Spleen (tissue), 11 donors: ENCODE measurements at regions not wholly inside any gene's neighbourhood (a gene's known extent, or its start where the extent isn't known, plus 50 kb on each side); places are given as distances from the start of the nearest gene placed in this dataset.

Source experiments
- DNase-seq: peaks from one replicate; pipeline ENCODE4 v3.0.0-alpha.2; 2020
- H3K27ac ChIP-seq, 8 donors: fragments of 200-600 bp; sonication (generic) in 7 of 8; 1 replicate in 4 of 8; 2 replicates in 4 of 8; pipeline versions ENCODE4 v1.5.0 to v1.8.0; 2016 to 2021; ENCODE audit warnings: inconsistent platforms in 4 of 8, mild to moderate bottlenecking in 4 of 8, moderate library complexity in 1 of 8
- H3K27me3 ChIP-seq, 7 donors: fragments of 200-600 bp; sonication (generic) in 6 of 7; replicated peaks in 1 of 7; 1 replicate in 4 of 7; 2 replicates in 3 of 7; pipeline versions ENCODE4 v1.5.0 to v1.8.0; 2016 to 2021; ENCODE audit warnings: inconsistent platforms in 3 of 7, mild to moderate bottlenecking in 1 of 7
- H3K36me3 ChIP-seq, 6 donors: fragments of 200-600 bp; sonication (generic) in 5 of 6; 1 replicate in 4 of 6; 2 replicates in 2 of 6; pipeline versions ENCODE4 v1.5.0 to v1.8.0; 2016 to 2021; ENCODE audit warnings: inconsistent platforms in 2 of 6
- H3K4me1 ChIP-seq, 6 donors: fragments of 200-600 bp; sonication (generic) in 5 of 6; 1 replicate in 3 of 6; 2 replicates in 3 of 6; pipeline versions ENCODE4 v1.5.0 to v1.8.0; 2016 to 2021; ENCODE audit warnings: inconsistent platforms in 3 of 6
- H3K4me3 ChIP-seq, 8 donors: fragments of 200-600 bp; sonication (generic) in 7 of 8; 1 replicate in 4 of 8; 2 replicates in 4 of 8; pipeline versions ENCODE4 v1.5.0 to v1.8.0; 2016 to 2021; ENCODE audit warnings: inconsistent platforms in 4 of 8, mild to moderate bottlenecking in 4 of 8, moderate library complexity in 2 of 8
- H3K9me3 ChIP-seq, 8 donors: fragments of 200-600 bp; sonication (generic) in 7 of 8; 1 replicate in 4 of 8; 2 replicates in 4 of 8; pipeline versions ENCODE4 v1.5.0 to v1.8.0; 2016 to 2021; ENCODE audit warnings: inconsistent platforms in 4 of 8
- CTCF ChIP-seq, 11 experiments: fragments of 200-600 bp in 7 of 11; fragments of 450-650 bp in 4 of 11; sonication (generic) in 4 of 11; IDR thresholded peaks in 8 of 11; conservative IDR thresholded peaks in 3 of 11; 1 replicate in 7 of 11; 2 replicates in 4 of 11; pipeline versions ENCODE4 v1.4.0 to v1.8.0; 2016 to 2021; ENCODE audit warnings: antibody characterized with exemption in 11 of 11, inconsistent platforms in 4 of 11, mild to moderate bottlenecking in 1 of 11
- POLR2A ChIP-seq, 3 donors: fragments of 450-650 bp; IDR thresholded peaks; one replicate each; pipeline ENCODE4 v1.5.1; 2017; ENCODE audit warnings: antibody characterized with exemption in 3 of 3, mild to moderate bottlenecking in 1 of 3
- POLR2AphosphoS5 ChIP-seq, 3 donors: sonication (generic); formaldehyde crosslinking; IDR thresholded peaks; one replicate each; pipeline ENCODE4 v1.5.1; 2017; ENCODE audit warnings: antibody characterized with exemption in 3 of 3
- WGBS, 5 donors: extraction: QIAGEN DNeasy Blood & Tissue Kit in 3 of 5; methylation state at CpG; one replicate each; pipeline versions ENCODE4 v1.1.5 to v1.1.7; 2013 to 2018; 5-methylcytosine and 5-hydroxymethylcytosine counted together
- intact Hi-C: fragments of 100-400 bp; cut with DNase I; formaldehyde crosslinking; loops from one replicate; pipeline ENCODE4 v1.15.0; 2023; ENCODE audit warnings: low total_unique reads
- donor health status: healthy with polysubstance abuse.
- donor health status: DM: no; HTN: no; CAD: no; lungs with moderate emphysema.
- donor health status: DM: no; HTN: no; CAD: no.
- donor health status: Bipolar disorder and iron deficiency.
- donor health status: healthy.
- donor health status: DM: no; HTN: no; CAD: no.
- donor health status: DM: yes; HTN: yes; CAD: no.

DNA sequence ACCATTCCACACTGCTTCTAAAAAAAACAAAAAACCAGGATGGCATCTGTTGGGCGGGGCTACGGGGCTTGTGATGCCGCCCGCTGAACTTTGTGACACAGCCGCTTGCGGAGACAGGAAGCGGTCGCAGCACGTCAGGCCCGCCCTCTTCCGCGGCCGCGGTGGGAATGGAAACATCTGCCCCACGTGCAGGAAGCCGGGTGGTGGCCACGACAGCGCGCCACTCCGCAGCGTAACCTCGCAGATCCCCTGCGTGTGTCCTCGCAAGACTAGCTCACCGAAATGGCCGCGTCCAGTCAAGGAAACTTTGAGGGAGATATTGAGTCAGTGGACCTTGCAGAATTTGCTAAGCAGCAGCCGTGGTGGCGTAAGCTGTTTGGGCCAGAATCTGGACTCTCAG lies 168.5 kb downstream of the SUCLG1 start:
- no peaks in the 10 kb centered on the region for H3K9me3 ChIP-seq
- no peak for DNase-seq
- H3K4me3 ChIP-seq = no peak overlapping the region
- no peak overlapping the region for H3K27ac ChIP-seq
- peaks cover 0 to 4% (median 0%) of the 10 kb centered on the region in 7 donors for H3K27me3 ChIP-seq
- no peaks in the 10 kb centered on the region for H3K4me1 ChIP-seq
- WGBS, 5 donors = 89 to 94% (median 93%) methylated on average over 29 of the region's 29 CpGs
- TF ChIP-seq POLR2A (IDR thresholded peaks at IDR 0.05) (no peak), POLR2AphosphoS5 (IDR thresholded peaks at IDR 0.05) (no peak), CTCF (IDR thresholded peaks at IDR 0.05 in 8 of 11, conservative IDR thresholded peaks at IDR 0.05 in 3 of 11) (no peak)
- no peaks in the 10 kb centered on the region for H3K36me3 ChIP-seq
- intact Hi-C loops = no loop called here

DNA sequence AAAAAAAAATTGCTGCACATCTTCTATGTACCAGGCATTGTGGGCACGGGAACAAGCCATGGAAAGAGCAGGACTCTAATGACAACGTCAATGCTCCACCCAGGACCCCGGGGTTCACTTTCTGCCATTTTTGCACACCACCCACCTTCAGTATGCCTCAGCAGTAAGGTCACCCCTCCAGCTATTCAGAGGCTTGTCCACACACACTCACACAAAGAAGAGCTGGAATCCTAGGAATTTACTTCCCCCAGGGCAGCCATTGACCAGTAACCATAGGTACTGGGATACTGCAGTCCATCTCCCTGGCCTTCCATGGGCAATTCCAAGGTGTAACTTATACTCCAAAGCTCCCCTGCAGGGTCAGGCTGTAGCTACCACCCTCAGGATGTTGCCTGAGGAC lies 170.8 kb downstream of the SUCLG1 start:
- WGBS, 5 donors = 80 to 91% (median 89%) methylated on average over 3 of the region's 3 CpGs
- Histone ChIP-seq H3K27me3 (peaks cover 0 to 4% (median 0%) of the 10 kb centered on the region in 7 donors), H3K36me3 (no peaks in the 10 kb centered on the region)

GRCh38 chr2:84286878-84287277 lies 172.2 kb downstream of the SUCLG1 start:
- intact Hi-C loops = no loop called here
- TF ChIP-seq POLR2A (IDR thresholded peaks at IDR 0.05) (no peak), CTCF (IDR thresholded peaks at IDR 0.05 in 8 of 11, conservative IDR thresholded peaks at IDR 0.05 in 3 of 11) (no peak), POLR2AphosphoS5 (IDR thresholded peaks at IDR 0.05) (no peak)
- no peaks in the 10 kb centered on the region for H3K36me3 ChIP-seq
- 72 to 86% (median 80%) methylated on average over 4 of the region's 4 CpGs for WGBS, 5 donors
- peaks cover 0 to 4% (median 0%) of the 10 kb centered on the region in 7 donors for H3K27me3 ChIP-seq
- no peaks in the 10 kb centered on the region for H3K9me3 ChIP-seq
- H3K4me3 ChIP-seq = no peak overlapping the region
- H3K27ac ChIP-seq = no peak overlapping the region
- DNase-seq = no peak
- H3K4me1 ChIP-seq = no peaks in the 10 kb centered on the region

More for the DNA sequence above, 170.8 kb downstream of the SUCLG1 start:
- no peak overlapping the region for H3K4me3 ChIP-seq
- DNase-seq = no peak
- H3K9me3 ChIP-seq = no peaks in the 10 kb centered on the region
- no peaks in the 10 kb centered on the region for H3K4me1 ChIP-seq
- H3K27ac ChIP-seq = no peak overlapping the region
- TF ChIP-seq POLR2AphosphoS5 (IDR thresholded peaks at IDR 0.05) (no peak), POLR2A (IDR thresholded peaks at IDR 0.05) (no peak), CTCF (IDR thresholded peaks at IDR 0.05 in 8 of 11, conservative IDR thresholded peaks at IDR 0.05 in 3 of 11) (no peak)
- intact Hi-C loops = no loop called here

DNA sequence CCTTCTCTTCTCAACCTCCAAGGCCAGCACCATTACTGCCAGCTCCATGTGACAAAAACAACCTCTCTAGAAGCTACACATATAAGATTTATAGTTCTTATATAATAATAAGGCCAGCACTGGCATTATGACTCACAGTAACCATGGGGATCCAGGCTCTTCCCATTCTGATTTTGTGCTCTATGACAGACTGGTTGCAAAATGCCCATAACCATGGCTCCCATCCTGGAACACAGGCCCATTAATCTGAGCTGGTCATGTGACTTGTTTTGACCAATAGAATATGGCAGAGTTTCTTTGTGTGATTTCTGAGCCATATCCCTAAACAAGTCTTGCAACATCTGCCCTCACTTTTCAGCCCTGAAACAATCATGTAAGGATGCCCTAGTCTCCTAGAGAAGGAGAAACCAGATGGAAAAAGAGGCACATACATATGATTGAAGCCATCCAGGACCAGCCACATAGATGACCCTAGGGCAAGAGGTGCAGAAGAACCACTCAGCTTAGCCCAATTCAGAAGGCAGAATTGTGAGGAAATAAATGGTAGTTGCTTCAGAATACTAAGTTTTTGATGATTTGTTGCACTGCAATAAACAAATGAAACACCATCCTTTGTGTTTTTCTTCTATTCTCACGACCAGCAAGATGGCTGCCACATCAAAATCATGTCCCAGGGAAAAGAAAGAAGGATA lies 173.9 kb downstream of the SUCLG1 start:
- no peaks in the 10 kb centered on the region for H3K9me3 ChIP-seq
- intact Hi-C loops = no loop called here
- H3K4me1 ChIP-seq = no peaks in the 10 kb centered on the region
- WGBS, 5 donors = 30 to 43% (median 33%) methylated on average over 1 of the region's 1 CpG
- no peak overlapping the region for H3K4me3 ChIP-seq
- no peak overlapping the region for H3K27ac ChIP-seq
- DNase-seq = no peak
- TF ChIP-seq CTCF (IDR thresholded peaks at IDR 0.05 in 8 of 11, conservative IDR thresholded peaks at IDR 0.05 in 3 of 11) (no peak), POLR2AphosphoS5 (IDR thresholded peaks at IDR 0.05) (no peak), POLR2A (IDR thresholded peaks at IDR 0.05) (no peak)
- H3K27me3 ChIP-seq = peaks cover 0 to 2% (median 0%) of the 10 kb centered on the region in 7 donors
- no peaks in the 10 kb centered on the region for H3K36me3 ChIP-seq
